CD4-positive, CD25-positive, alpha-beta regulatory T cell (primary cell): ENCODE measurements at regions not wholly inside any gene's neighbourhood (a gene's known extent, or its start where the extent isn't known, plus 50 kb on each side); places are given as distances from the start of the nearest gene placed in this dataset.

Experiments used
- ATAC-seq, 2 donors: fragments of 150-1000 bp; cut with Tn5 transposase; one replicate each; pipeline ENCODE4 v1.10.0; 2021; ENCODE audit warnings: low read depth in 2 of 2, moderate number of reproducible peaks in 2 of 2, moderate library complexity in 1 of 2
- DNase-seq, 3 donors: peaks; one replicate each; pipeline versions ENCODE4 v3.0.0 to v3.0.0-alpha.2; 2012 to 2022; ENCODE audit warnings: mixed read lengths in 1 of 3
- H3K27ac ChIP-seq: one replicate; pipeline ENCODE4 v1.7.0; 2013; ENCODE audit warnings: mild to moderate bottlenecking, low read length; ENCODE audit not compliant: insufficient read depth, poor library complexity, severe bottlenecking
- H3K27me3 ChIP-seq: one replicate; pipeline ENCODE4 v1.7.0; 2013; ENCODE audit warnings: low read length; ENCODE audit not compliant: control insufficient read depth, insufficient read depth
- H3K36me3 ChIP-seq: one replicate; pipeline ENCODE4 v1.7.0; 2013; ENCODE audit warnings: mild to moderate bottlenecking, low read length, moderate library complexity; ENCODE audit not compliant: control insufficient read depth, insufficient read depth
- H3K4me1 ChIP-seq: 2 replicates; pipeline ENCODE4 v1.7.0; 2013; ENCODE audit warnings: mild to moderate bottlenecking, low read length; ENCODE audit not compliant: insufficient read depth, control insufficient read depth, poor library complexity, severe bottlenecking
- H3K4me3 ChIP-seq: one replicate; pipeline ENCODE4 v1.7.0; 2013; ENCODE audit warnings: low read depth, mild to moderate bottlenecking, low read length, moderate library complexity
- H3K9me3 ChIP-seq, 2 experiments: 1 replicate in 1 of 2; 2 replicates in 1 of 2; pipeline ENCODE4 v1.7.0; 2013; ENCODE audit warnings: low read length in 2 of 2, mild to moderate bottlenecking in 1 of 2, moderate library complexity in 1 of 2; ENCODE audit not compliant: control insufficient read depth in 2 of 2
- H3K27ac Mint-ChIP-seq, 3 donors: one replicate each; pipeline ENCODE4 v1.8.0; 2020 to 2022; ENCODE audit warnings: mild to moderate bottlenecking in 3 of 3, mixed read lengths in 3 of 3, moderate library complexity in 2 of 3
- H3K27me3 Mint-ChIP-seq: one replicate; pipeline ENCODE4 v1.8.0; 2022; ENCODE audit warnings: mild to moderate bottlenecking, mixed read lengths
- H3K36me3 Mint-ChIP-seq: one replicate; pipeline ENCODE4 v1.8.0; 2020; ENCODE audit warnings: mixed read lengths
- H3K4me1 Mint-ChIP-seq, 4 donors: one replicate each; pipeline ENCODE4 v1.8.0; 2020 to 2022; ENCODE audit warnings: mixed read lengths in 4 of 4, mild to moderate bottlenecking in 1 of 4
- H3K4me3 Mint-ChIP-seq, 4 donors: one replicate each; pipeline ENCODE4 v1.8.0; 2020 to 2022; ENCODE audit warnings: mild to moderate bottlenecking in 4 of 4, mixed read lengths in 4 of 4, moderate library complexity in 3 of 4
- H3K9me3 Mint-ChIP-seq, 7 donors: one replicate each; pipeline ENCODE4 v1.8.0; 2020 to 2022; ENCODE audit warnings: mixed read lengths in 7 of 7, mild to moderate bottlenecking in 3 of 7, moderate library complexity in 2 of 7

DNA sequence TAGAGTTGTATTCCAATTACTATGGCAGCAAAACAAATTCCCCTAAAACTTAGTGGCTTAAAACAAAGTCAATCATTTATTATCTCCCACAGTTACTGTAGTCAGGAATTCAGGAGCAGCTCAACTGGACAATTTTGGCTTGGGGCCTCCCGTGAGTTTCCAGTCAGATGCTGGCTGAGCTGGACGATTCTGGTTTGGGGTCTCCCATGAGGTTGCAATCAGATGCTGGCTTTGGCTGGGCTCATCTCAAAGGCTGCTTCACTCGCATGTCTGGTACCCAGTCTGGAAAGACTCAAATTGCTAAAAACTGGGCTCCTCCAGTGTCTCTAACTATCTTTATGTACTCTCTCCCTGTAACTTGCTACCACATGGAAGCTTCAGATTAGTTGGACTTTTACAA lies 130.1 kb downstream of the C5orf15 start:
- peaks cover 39% of the 10 kb centered on the region for H3K27me3 Mint-ChIP-seq
- ATAC-seq (no peak), DNase-seq (no peak)
- Histone ChIP-seq H3K9me3 (peaks cover 0 to 2% of the 10 kb centered on the region in 2 experiments), H3K36me3 (no peaks in the 10 kb centered on the region), H3K27ac (no peak overlapping the region), H3K27me3 (peaks cover 8% of the 10 kb centered on the region), H3K4me1 (no peaks in the 10 kb centered on the region), H3K4me3 (no peak overlapping the region)
- no peak overlapping the region for H3K27ac Mint-ChIP-seq
- no peaks in the 10 kb centered on the region for H3K36me3 Mint-ChIP-seq
- H3K4me1 Mint-ChIP-seq = no peaks in the 10 kb centered on the region
- H3K4me3 Mint-ChIP-seq = no peak overlapping the region
- peaks cover 0 to 4% (median 0%) of the 10 kb centered on the region in 7 donors for H3K9me3 Mint-ChIP-seq

DNA sequence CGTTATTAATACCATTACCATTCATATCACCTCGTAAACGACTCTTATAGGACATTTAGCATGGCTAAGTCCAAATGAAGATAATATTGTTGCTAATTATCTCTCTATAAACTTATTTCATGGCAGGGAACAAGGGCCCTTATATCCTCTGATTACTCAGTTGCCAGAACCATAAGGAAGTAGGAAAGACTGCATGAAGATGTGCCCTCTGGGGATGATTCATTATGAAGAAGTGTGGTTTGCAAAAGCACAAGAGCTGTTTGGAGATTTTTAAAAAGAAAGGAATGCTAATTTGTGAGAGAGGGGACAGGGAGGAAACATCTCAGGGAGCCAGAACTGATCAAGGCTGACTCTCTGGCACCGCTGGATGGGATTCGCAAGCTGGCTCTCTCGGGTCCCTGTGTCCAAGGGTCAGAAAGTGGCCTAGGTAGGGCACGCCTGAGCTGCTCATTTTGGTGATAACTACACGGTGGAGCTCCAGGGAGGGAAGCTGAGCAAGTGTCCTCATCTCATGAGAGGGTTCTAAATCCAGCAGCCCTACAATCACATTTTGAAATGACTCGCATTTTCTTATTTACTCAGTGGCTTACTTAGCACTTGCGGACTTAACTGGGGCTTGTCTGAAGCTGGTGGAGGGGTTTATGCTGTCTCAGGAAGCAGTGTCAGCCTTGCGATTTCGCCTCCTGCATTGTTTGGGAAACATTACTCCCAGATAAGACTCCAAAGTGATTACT lies 136.8 kb downstream of the C5orf15 start:
- H3K9me3 Mint-ChIP-seq = peaks cover 0 to 4% (median 0%) of the 10 kb centered on the region in 7 donors
- Histone ChIP-seq H3K4me1 (no peaks in the 10 kb centered on the region), H3K9me3 (peaks cover 0 to 2% of the 10 kb centered on the region in 2 experiments), H3K36me3 (no peaks in the 10 kb centered on the region), H3K4me3 (no peak overlapping the region), H3K27me3 (peaks cover 4% of the 10 kb centered on the region), H3K27ac (no peak overlapping the region)
- H3K27me3 Mint-ChIP-seq = peaks cover 29% of the 10 kb centered on the region
- no peaks in the 10 kb centered on the region for H3K4me1 Mint-ChIP-seq
- DNase-seq (no peak), ATAC-seq (no peak)
- no peak overlapping the region for H3K27ac Mint-ChIP-seq
- H3K4me3 Mint-ChIP-seq = no peak overlapping the region
- no peaks in the 10 kb centered on the region for H3K36me3 Mint-ChIP-seq

DNA sequence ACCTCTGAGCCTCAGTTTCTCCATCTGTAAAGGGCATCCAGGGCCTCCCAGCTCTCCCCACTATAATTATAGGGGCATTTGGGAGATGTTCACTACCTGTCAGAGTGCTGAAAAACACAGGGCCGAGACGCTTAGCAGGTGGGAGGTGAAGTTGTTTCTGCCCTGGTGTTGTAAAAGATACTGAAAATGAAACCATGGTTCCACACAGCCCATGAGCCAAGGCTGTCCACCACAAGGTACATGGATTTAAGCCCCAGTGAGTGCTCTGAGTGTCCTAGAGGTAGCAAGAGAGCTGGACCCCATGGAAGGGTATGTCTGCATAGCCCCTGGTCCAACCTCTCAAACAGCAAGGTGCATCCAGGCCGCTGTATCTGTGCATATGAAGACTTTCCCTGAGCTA lies 137.5 kb downstream of the C5orf15 start:
- H3K4me3 Mint-ChIP-seq = no peak overlapping the region

GRCh38 chr5:133830281-133830680 lies 138.1 kb downstream of the C5orf15 start:
- Mint-ChIP-seq H3K4me1 (peaks cover 0 to 12% (median 2%) of the 10 kb centered on the region in 4 donors), H3K9me3 (peaks cover 0 to 2% (median 0%) of the 10 kb centered on the region in 7 donors), H3K4me3 (no peak overlapping the region), H3K36me3 (no peaks in the 10 kb centered on the region), H3K27ac (no peak overlapping the region), H3K27me3 (peaks cover 16% of the 10 kb centered on the region)
- no peaks in the 10 kb centered on the region for H3K36me3 ChIP-seq
- H3K4me1 ChIP-seq = no peaks in the 10 kb centered on the region
- H3K9me3 ChIP-seq = no peaks in the 10 kb centered on the region
- ATAC-seq (no peak), DNase-seq (no peak)
- H3K27ac ChIP-seq = no peak overlapping the region
- H3K27me3 ChIP-seq = peaks cover 3% of the 10 kb centered on the region
- H3K4me3 ChIP-seq = no peak overlapping the region

More for the DNA sequence above, 137.5 kb downstream of the C5orf15 start:
- no peaks in the 10 kb centered on the region for H3K36me3 Mint-ChIP-seq
- Histone ChIP-seq H3K27ac (no peak overlapping the region), H3K4me3 (no peak overlapping the region), H3K9me3 (peaks cover 0 to 2% of the 10 kb centered on the region in 2 experiments), H3K27me3 (peaks cover 3% of the 10 kb centered on the region), H3K4me1 (no peaks in the 10 kb centered on the region), H3K36me3 (no peaks in the 10 kb centered on the region)
- H3K9me3 Mint-ChIP-seq = peaks cover 0 to 2% (median 0%) of the 10 kb centered on the region in 7 donors
- no peak overlapping the region for H3K27ac Mint-ChIP-seq
- peaks cover 0 to 5% (median 1%) of the 10 kb centered on the region in 4 donors for H3K4me1 Mint-ChIP-seq
- no peak for ATAC-seq
- peaks cover 22% of the 10 kb centered on the region for H3K27me3 Mint-ChIP-seq
- no peak for DNase-seq

GRCh38 chr5:133829786-133830185 lies 138.6 kb downstream of the C5orf15 start:
- H3K27ac ChIP-seq = no peak overlapping the region
- Mint-ChIP-seq H3K4me3 (no peak overlapping the region), H3K27ac (no peak overlapping the region), H3K27me3 (peaks cover 16% of the 10 kb centered on the region), H3K36me3 (no peaks in the 10 kb centered on the region), H3K4me1 (peaks cover 0 to 17% (median 2%) of the 10 kb centered on the region in 4 donors), H3K9me3 (peaks cover 0 to 2% (median 0%) of the 10 kb centered on the region in 7 donors)
- H3K4me3 ChIP-seq = no peak overlapping the region
- H3K9me3 ChIP-seq = no peaks in the 10 kb centered on the region
- no peaks in the 10 kb centered on the region for H3K4me1 ChIP-seq
- DNase-seq (no peak), ATAC-seq (no peak)
- peaks cover 3% of the 10 kb centered on the region for H3K27me3 ChIP-seq
- no peaks in the 10 kb centered on the region for H3K36me3 ChIP-seq

DNA sequence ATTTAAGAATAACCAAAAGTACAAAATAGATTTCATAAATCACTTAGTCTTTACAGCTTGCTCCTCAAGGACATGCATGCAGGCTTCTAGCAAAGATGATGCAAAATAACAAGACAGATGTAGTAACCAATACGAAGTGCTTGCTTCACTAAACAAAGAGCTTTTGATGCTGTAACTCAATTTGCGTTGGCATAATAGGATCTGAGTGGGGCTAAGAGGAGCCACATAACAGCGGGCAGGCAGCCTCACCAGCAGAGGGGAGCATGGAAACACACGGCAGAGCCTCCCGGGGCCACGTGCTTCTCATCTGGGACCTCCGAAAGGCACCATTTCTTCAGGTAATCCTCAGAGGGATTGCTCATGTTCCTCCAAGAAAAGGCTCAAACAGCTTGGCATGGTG lies 139.7 kb downstream of the C5orf15 start:
- no peaks in the 10 kb centered on the region for H3K36me3 Mint-ChIP-seq
- Histone ChIP-seq H3K9me3 (no peaks in the 10 kb centered on the region), H3K4me1 (no peaks in the 10 kb centered on the region), H3K27ac (no peak overlapping the region), H3K4me3 (no peak overlapping the region), H3K27me3 (peaks cover 3% of the 10 kb centered on the region), H3K36me3 (no peaks in the 10 kb centered on the region)
- DNase-seq (no peak), ATAC-seq (no peak)
- peaks cover 11% of the 10 kb centered on the region for H3K27me3 Mint-ChIP-seq
- H3K9me3 Mint-ChIP-seq = no peaks in the 10 kb centered on the region
- H3K4me1 Mint-ChIP-seq = peaks cover 0 to 21% (median 2%) of the 10 kb centered on the region in 4 donors
- H3K4me3 Mint-ChIP-seq = no peak overlapping the region
- H3K27ac Mint-ChIP-seq = no peak overlapping the region

DNA sequence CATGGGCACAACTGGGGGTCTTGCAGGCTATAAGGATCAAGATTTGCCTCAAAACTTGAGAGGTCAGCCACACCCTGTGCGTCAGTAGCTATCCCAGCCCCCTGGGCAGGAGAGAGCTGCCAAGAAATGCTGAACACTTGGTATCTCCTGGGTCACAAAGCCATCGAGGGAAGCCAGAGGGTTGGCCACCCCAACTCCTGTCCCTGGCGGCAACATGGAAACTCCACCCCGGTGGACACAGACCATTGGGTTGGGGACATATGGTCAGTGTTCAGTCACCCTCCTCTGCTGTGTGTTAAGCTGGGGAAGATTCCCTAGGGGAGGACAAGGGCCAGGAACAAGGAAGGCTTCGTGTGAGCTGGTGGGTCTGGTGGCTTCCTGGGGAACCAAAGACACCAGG lies 140.6 kb downstream of the C5orf15 start:
- no peak overlapping the region for H3K4me3 ChIP-seq
- no peaks in the 10 kb centered on the region for H3K36me3 Mint-ChIP-seq
- H3K4me1 Mint-ChIP-seq = peaks cover 0 to 21% (median 2%) of the 10 kb centered on the region in 4 donors
- no peak overlapping the region for H3K27ac ChIP-seq
- DNase-seq (no peak), ATAC-seq (no peak)
- no peaks in the 10 kb centered on the region for H3K9me3 Mint-ChIP-seq
- no peak overlapping the region for H3K27ac Mint-ChIP-seq
- no peaks in the 10 kb centered on the region for H3K9me3 ChIP-seq
- no peaks in the 10 kb centered on the region for H3K4me1 ChIP-seq
- H3K36me3 ChIP-seq = no peaks in the 10 kb centered on the region
- H3K4me3 Mint-ChIP-seq = no peak overlapping the region
- no peaks in the 10 kb centered on the region for H3K27me3 ChIP-seq
- H3K27me3 Mint-ChIP-seq = peaks cover 5% of the 10 kb centered on the region

GRCh38 chr5:133827011-133827410 lies 141.4 kb downstream of the C5orf15 start:
- no peak for DNase-seq
- Mint-ChIP-seq H3K4me3 (no peak overlapping the region), H3K27me3 (no peaks in the 10 kb centered on the region), H3K36me3 (no peaks in the 10 kb centered on the region), H3K9me3 (no peaks in the 10 kb centered on the region), H3K27ac (no peak overlapping the region), H3K4me1 (peaks cover 0 to 21% (median 2%) of the 10 kb centered on the region in 4 donors)
- no peak for ATAC-seq
- Histone ChIP-seq H3K27me3 (no peaks in the 10 kb centered on the region), H3K9me3 (no peaks in the 10 kb centered on the region), H3K4me1 (no peaks in the 10 kb centered on the region), H3K36me3 (no peaks in the 10 kb centered on the region), H3K4me3 (no peak overlapping the region), H3K27ac (no peak overlapping the region)
